Inflammatory macrophage treated with lipopolysaccharide for 1 hour (primary cell): ENCODE measurements at regions not wholly inside any gene's neighbourhood (a gene's known extent, or its start where the extent isn't known, plus 50 kb on each side); places are given as distances from the start of the nearest gene placed in this dataset.
"Not testable (repeated sequence)": the region's sequence is repeated elsewhere in the genome, so short reads cannot be mapped to it uniquely, and the experiment has no call there.

Experiments
- DNase-seq, 2 donors: peaks; one replicate each; pipeline ENCODE4 v3.0.0-alpha.2; 2020 to 2022

DNA sequence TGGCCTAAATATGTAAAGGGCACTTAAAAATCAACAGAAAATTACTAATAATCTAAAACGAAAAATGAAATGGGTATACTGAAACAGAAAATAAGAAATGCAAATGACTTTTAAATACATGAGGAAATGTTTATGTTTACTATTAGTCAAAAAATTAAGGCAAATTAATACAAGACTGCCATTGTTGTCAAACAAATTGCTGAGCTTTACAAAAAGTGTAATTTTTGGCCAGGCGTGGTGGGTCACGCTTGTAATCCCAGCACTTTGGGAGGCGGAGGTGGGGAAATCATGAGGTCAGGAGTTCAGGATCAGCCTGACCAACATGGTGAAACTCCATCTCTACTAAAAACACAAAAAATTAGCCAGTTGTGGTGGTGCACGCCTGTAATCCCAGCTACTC lies 343.9 kb upstream of the SGO1 start:
- no peak for DNase-seq

- no peak for DNase-seq
Observed at GRCh38 chr3:20528180-20528770, 342.3 kb upstream of the SGO1 start.

GRCh38 chr3:20527368-20527767 lies 341.4 kb upstream of the SGO1 start:
- DNase-seq, result no peak

DNA sequence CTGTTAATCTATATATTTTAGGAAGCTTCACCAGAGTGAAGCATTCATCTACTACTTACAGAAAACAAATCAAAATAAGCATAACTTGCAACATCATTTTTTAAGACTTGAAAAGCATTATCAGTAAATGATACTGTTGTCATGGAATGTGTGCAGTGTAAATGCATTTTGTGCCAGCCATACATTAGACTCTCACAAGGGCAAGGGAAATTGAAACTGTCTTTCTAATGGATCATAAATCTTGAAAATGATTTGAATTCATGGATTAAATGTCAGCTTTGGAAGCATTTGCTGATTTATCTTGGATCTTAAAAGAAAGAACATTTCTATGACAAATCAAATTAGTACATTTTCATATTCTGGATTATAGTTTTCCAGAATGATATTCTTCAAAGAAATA lies 338.3 kb upstream of the SGO1 start:
- no peak for DNase-seq

GRCh38 chr3:20523293-20523692 lies 337.3 kb upstream of the SGO1 start:
- DNase-seq, result no peak

DNA sequence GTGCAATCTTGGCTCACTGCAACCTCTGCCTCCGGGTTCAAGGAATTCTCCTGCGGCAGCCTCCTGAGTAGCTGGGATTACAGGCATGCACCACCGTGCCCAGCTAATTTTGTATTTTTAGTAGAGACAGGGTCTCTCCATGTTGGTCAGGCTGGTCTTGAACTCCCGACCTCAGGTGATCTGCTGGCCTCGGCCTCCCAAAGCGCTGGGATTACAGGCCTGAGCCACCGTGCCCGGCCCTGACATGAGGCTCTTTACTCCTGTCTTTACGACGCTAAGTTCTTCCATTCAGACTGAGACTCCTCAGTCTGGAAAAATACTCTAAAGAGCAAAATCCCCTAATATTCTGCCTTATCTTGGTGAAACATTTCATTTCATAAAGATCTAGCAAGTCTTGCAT lies 331.3 kb upstream of the SGO1 start:
- not testable (repeated sequence) for DNase-seq

GRCh38 chr3:20516311-20516710 lies 330.3 kb upstream of the SGO1 start:
- no peak for DNase-seq

DNA sequence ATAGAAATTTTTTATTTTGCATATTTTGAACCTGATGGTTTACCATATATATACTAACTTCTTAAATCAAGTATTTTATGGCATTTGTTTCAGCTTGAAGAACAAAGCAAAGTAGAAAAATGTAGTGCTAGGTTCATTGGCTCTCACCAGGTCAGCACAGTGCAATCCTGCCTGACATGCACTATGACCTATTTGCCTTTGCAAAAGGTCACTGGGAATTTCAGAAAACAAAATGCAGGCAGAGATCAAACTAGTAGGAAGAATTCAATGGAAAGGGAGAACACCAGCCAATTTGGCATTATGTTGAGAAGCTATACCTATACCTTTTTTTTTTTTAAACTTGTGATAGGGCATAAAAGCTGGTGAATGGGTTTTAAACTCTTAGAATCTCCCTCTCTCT lies 329.8 kb upstream of the SGO1 start:
- DNase-seq, result no peak

DNA sequence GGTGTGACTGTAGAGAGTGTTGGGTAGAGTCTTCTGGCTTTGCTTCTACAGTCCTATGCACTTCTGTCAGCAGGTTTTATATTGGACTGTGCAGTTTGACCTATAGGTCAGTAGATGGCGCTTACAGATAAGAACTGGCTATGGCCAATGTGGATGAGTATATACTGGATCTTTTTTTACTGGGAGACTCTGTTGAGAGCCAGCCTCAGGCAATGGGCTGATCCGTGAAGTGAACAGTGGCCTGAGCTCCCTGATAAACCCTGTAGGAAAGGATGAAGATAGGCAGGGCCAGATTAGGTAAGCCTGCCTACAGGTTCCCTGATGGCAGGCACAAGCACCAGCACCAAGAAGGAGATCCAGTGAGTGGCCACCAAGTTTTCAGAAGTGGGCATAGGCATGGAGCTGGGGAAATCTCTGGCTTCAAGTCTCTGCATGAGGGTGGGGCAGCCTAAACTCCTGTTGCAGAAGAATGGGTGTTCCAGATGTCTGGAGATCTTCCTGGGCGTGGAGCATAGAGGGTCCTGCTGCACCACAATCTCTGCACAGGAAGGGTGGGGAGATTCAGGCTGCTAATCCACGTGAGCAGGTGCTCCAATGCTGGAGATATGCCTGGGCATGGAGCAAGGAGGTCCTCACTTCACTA lies 326.0 kb upstream of the SGO1 start:
- peak; percentile 12 to 15 for DNase-seq

GRCh38 chr3:20510396-20510795 lies 324.4 kb upstream of the SGO1 start:
- DNase-seq, result no peak

GRCh38 chr3:20503394-20504082 lies 317.5 kb upstream of the SGO1 start:
- DNase-seq, result no peak

DNA sequence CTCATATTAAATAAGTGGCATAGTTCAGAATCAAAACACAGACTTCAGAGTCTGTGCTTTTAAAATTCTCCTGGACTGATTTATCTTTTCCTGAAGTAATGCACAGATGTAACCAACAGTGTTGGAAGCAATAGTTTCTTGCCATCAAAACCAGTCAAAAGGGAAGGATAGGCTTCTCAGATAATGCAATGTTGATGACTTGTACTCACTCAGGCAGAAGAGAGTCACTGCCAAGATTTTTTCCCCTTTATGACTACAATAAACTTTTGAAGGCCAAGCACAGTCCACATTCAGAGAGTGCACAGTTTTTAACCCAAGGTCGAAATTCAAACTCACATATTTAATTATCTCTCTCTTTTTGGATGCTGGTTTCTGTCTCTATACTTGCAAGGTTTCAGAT lies 305.0 kb upstream of the SGO1 start:
- DNase-seq, result no peak

DNA sequence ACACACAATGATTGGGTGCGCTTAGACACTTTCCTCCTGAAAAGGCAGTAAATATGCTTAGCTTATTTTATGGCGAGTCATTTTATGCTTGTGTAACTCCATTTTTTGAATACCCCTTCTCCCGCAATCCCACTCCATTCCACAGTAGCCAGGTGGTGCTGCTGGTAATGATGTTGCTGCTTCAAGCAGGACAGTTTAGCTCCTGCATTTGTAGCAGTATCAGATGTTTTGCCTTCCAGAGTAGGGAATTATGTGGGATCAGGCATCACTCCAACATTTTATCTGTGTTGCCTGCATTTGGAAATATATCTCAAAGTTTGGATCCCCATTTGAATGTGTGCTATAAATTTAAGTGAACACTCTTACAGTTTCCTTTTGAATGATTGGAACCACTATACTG lies 302.1 kb upstream of the SGO1 start:
- no peak for DNase-seq

- no peak for DNase-seq
Observed at GRCh38 chr3:20484126-20484525, 298.1 kb upstream of the SGO1 start.

GRCh38 chr3:20482350-20482749 lies 296.3 kb upstream of the SGO1 start:
- DNase-seq, result no peak

DNA sequence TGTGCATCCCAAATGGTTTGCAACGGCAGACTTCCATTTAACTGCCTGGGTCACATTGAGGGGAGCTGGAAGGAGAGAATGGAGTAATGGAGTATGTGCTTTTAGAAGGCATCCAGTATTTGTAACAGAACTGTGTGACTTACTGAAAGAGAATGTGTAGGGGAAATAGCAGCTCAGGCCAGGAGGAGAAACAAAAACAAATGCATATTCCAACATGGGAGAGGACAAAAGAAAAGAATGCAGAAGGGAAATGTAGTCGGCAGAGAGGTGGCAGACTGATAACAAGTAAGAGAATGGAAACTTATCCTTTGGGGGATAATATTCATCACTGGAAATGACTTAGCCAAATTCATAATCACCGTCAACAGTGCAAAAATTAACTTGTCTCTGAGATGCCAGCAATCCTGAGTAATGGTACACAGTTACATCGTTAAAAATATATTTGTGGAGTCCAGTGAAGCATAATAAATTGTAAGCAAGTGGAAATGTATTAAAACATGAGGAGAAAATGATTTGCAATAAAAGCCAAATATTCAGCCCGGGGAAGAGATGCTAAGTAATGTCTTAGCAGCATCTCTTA lies 294.9 kb upstream of the SGO1 start:
- no peak for DNase-seq

GRCh38 chr3:20478436-20478835 lies 292.4 kb upstream of the SGO1 start:
- DNase-seq, result no peak

DNA sequence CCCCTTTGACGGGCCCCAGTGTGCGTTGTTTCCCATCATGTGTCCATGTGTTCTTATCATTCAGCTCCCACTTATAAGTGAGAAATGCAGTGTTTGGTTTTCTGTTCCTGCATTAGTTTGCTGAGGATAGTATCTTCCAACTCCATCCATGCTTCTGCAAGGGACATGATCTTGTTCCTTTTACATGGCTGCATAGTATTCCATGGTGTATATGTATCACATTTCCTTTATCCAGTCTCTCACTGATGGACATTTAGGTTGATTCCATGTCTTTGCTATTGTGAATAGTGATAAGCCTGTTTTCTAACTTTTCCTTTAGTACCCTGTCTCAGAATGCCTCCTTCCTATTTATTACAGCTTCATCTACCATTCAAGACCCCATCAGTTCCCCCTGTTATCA lies 278.2 kb upstream of the SGO1 start:
- DNase-seq, result not testable (repeated sequence)

GRCh38 chr3:20462723-20463122 lies 276.7 kb upstream of the SGO1 start:
- peak in 1 of 2 donors; percentile 5 for DNase-seq

- DNase-seq, result no peak
Observed at GRCh38 chr3:20462226-20462625, 276.2 kb upstream of the SGO1 start.

- DNase-seq, result no peak
Observed at GRCh38 chr3:20458994-20459716, 273.1 kb upstream of the SGO1 start.

GRCh38 chr3:20456511-20456910 lies 270.5 kb upstream of the SGO1 start:
- no peak for DNase-seq

- no peak for DNase-seq
Observed at GRCh38 chr3:20451170-20451569, 265.2 kb upstream of the SGO1 start.
